Pancreas (tissue), 10 donors: ENCODE measurements at regions not wholly inside any gene's neighbourhood (a gene's known extent, or its start where the extent isn't known, plus 50 kb on each side); places are given as distances from the start of the nearest gene placed in this dataset.

Experiments used
- ATAC-seq, 4 donors: fragments of 200-7000 bp; cut with Tn5 transposase; one replicate each; pipeline versions ENCODE4 v1.8.0 to v1.9.1; 2020; ENCODE audit warnings: mild to moderate bottlenecking in 4 of 4, moderate library complexity in 4 of 4
- DNase-seq, 6 donors: peaks; one replicate each; pipeline ENCODE4 v3.0.0-alpha.2; 2020
- FAIRE-seq: peaks from 2 replicates; lab custom pipeline; 2012; peaks lifted over from hg19 to GRCh38; lab: Jason Lieb, UNC
- H3K27ac ChIP-seq, 4 donors: fragments of 200-600 bp; sonication (generic); 1 replicate in 3 of 4; 2 replicates in 1 of 4; pipeline versions ENCODE4 v1.5.0 to v1.8.0; 2020
- H3K27me3 ChIP-seq, 4 donors: fragments of 200-600 bp; one replicate each; pipeline ENCODE4 v1.8.0; 2021
- H3K36me3 ChIP-seq, 3 donors: fragments of 200-600 bp; sonication (generic) in 1 of 3; one replicate each; pipeline versions ENCODE4 v1.5.0 to v1.8.0; 2020 to 2021
- H3K4me1 ChIP-seq, 3 donors: fragments of 200-600 bp; one replicate each; pipeline ENCODE4 v1.8.0; 2021
- H3K4me3 ChIP-seq, 4 donors: fragments of 200-600 bp; sonication (generic) in 2 of 4; one replicate each; pipeline versions ENCODE4 v1.5.0 to v1.8.0; 2020 to 2021
- H3K9me3 ChIP-seq, 4 donors: fragments of 200-600 bp; one replicate each; pipeline ENCODE4 v1.8.0; 2021
- WGBS, 2 donors: extraction: QIAGEN DNeasy Blood & Tissue Kit; methylation state at CpG; one replicate each; pipeline ENCODE4 v1.1.7; 2013; 5-methylcytosine and 5-hydroxymethylcytosine counted together
- intact Hi-C, 3 donors: fragments of 100-400 bp; cut with DNase I; formaldehyde crosslinking; loops; one replicate each; pipeline versions ENCODE4 v1.11.1 to v1.14.2; 2022
- TF ChIP-seq, protein P1 (sequence below), 4 donors: fragments of 200-600 bp; sonication (generic) in 3 of 4; IDR thresholded peaks; one replicate each; pipeline versions ENCODE4 v1.5.0 to v1.8.0; 2021; ENCODE audit warnings: antibody characterized with exemption in 4 of 4
- donor health status: healthy with polysubstance abuse.
- donor health status: DM: no; HTN: no; CAD: no; lungs with moderate emphysema.
- donor health status: DM: no; HTN: no; CAD: no.
- donor health status: control.
- donor health status: control.
- donor health status: Bipolar disorder and iron deficiency.
- donor health status: DM: yes; HTN: yes; CAD: no.
- donor health status: DM: no; HTN: no; CAD: no.
- donor health status: DM: no; HTN: no; CAD: no.
- donor health status: DM: yes; HTN: yes; CAD: no.

GRCh38 chr10:71059054-71059818 lies 153.1 kb upstream of the UNC5B start:
- TF ChIP-seq, protein P1, sequence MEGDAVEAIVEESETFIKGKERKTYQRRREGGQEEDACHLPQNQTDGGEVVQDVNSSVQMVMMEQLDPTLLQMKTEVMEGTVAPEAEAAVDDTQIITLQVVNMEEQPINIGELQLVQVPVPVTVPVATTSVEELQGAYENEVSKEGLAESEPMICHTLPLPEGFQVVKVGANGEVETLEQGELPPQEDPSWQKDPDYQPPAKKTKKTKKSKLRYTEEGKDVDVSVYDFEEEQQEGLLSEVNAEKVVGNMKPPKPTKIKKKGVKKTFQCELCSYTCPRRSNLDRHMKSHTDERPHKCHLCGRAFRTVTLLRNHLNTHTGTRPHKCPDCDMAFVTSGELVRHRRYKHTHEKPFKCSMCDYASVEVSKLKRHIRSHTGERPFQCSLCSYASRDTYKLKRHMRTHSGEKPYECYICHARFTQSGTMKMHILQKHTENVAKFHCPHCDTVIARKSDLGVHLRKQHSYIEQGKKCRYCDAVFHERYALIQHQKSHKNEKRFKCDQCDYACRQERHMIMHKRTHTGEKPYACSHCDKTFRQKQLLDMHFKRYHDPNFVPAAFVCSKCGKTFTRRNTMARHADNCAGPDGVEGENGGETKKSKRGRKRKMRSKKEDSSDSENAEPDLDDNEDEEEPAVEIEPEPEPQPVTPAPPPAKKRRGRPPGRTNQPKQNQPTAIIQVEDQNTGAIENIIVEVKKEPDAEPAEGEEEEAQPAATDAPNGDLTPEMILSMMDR (IDR thresholded peaks at IDR 0.05), result no peak
- no peak for DNase-seq
- Histone ChIP-seq H3K36me3 (no peaks in the 10 kb centered on the region), H3K4me1 (no peaks in the 10 kb centered on the region), H3K27me3 (no peaks in the 10 kb centered on the region), H3K9me3 (no peaks in the 10 kb centered on the region), H3K27ac (no peak overlapping the region), H3K4me3 (no peak overlapping the region)
- 81 to 87% methylated on average over 12 of the region's 12 CpGs for WGBS, 2 donors
- no peak for FAIRE-seq
- ATAC-seq, result peak in 1 of 4 donors; percentile 25
- intact Hi-C loops, result no loop called here

GRCh38 chr10:71059943-71060342 lies 152.4 kb upstream of the UNC5B start:
- Histone ChIP-seq H3K27me3 (no peaks in the 10 kb centered on the region), H3K36me3 (no peaks in the 10 kb centered on the region), H3K9me3 (no peaks in the 10 kb centered on the region), H3K4me3 (no peak overlapping the region), H3K27ac (no peak overlapping the region), H3K4me1 (no peaks in the 10 kb centered on the region)
- DNase-seq (no peak), ATAC-seq (no peak), FAIRE-seq (no peak)
- intact Hi-C loops, result no loop called here
- TF ChIP-seq, protein P1 (IDR thresholded peaks at IDR 0.05), result no peak
- WGBS, 2 donors, result 67 to 76% methylated on average over 16 of the region's 16 CpGs

- DNase-seq (no peak), FAIRE-seq (no peak), ATAC-seq (no peak)
- Histone ChIP-seq H3K27ac (no peak overlapping the region), H3K4me3 (no peak overlapping the region), H3K36me3 (no peaks in the 10 kb centered on the region), H3K27me3 (no peaks in the 10 kb centered on the region), H3K4me1 (no peaks in the 10 kb centered on the region), H3K9me3 (no peaks in the 10 kb centered on the region)
- TF ChIP-seq, protein P1 (IDR thresholded peaks at IDR 0.05), result no peak
- 54 to 68% methylated on average over 12 of the region's 12 CpGs for WGBS, 2 donors
- intact Hi-C loops, result no loop called here
Observed at GRCh38 chr10:71060476-71061426, 151.6 kb upstream of the UNC5B start.

- H3K36me3 ChIP-seq, result no peaks in the 10 kb centered on the region
- H3K27me3 ChIP-seq, result no peaks in the 10 kb centered on the region
- H3K4me1 ChIP-seq, result no peaks in the 10 kb centered on the region
- H3K9me3 ChIP-seq, result no peaks in the 10 kb centered on the region
- ATAC-seq (no peak), DNase-seq (no peak), FAIRE-seq (no peak)
- TF ChIP-seq, protein P1 (IDR thresholded peaks at IDR 0.05), result no peak
- WGBS, 2 donors, result 78 to 85% methylated on average over 8 of the region's 8 CpGs
- intact Hi-C loops, result no loop called here
- no peak overlapping the region for H3K4me3 ChIP-seq
- no peak overlapping the region for H3K27ac ChIP-seq
Observed at GRCh38 chr10:71061472-71061871, 150.9 kb upstream of the UNC5B start.
